Spleen (tissue), 11 donors: ENCODE measurements at regions not wholly inside any gene's neighbourhood (a gene's known extent, or its start where the extent isn't known, plus 50 kb on each side); places are given as distances from the start of the nearest gene placed in this dataset.

Experiments
- DNase-seq: peaks from one replicate; pipeline ENCODE4 v3.0.0-alpha.2; 2020
- H3K27ac ChIP-seq, 8 donors: fragments of 200-600 bp; sonication (generic) in 7 of 8; 1 replicate in 4 of 8; 2 replicates in 4 of 8; pipeline versions ENCODE4 v1.5.0 to v1.8.0; 2016 to 2021; ENCODE audit warnings: inconsistent platforms in 4 of 8, mild to moderate bottlenecking in 4 of 8, moderate library complexity in 1 of 8
- H3K27me3 ChIP-seq, 7 donors: fragments of 200-600 bp; sonication (generic) in 6 of 7; replicated peaks in 1 of 7; 1 replicate in 4 of 7; 2 replicates in 3 of 7; pipeline versions ENCODE4 v1.5.0 to v1.8.0; 2016 to 2021; ENCODE audit warnings: inconsistent platforms in 3 of 7, mild to moderate bottlenecking in 1 of 7
- H3K36me3 ChIP-seq, 6 donors: fragments of 200-600 bp; sonication (generic) in 5 of 6; 1 replicate in 4 of 6; 2 replicates in 2 of 6; pipeline versions ENCODE4 v1.5.0 to v1.8.0; 2016 to 2021; ENCODE audit warnings: inconsistent platforms in 2 of 6
- H3K4me1 ChIP-seq, 6 donors: fragments of 200-600 bp; sonication (generic) in 5 of 6; 1 replicate in 3 of 6; 2 replicates in 3 of 6; pipeline versions ENCODE4 v1.5.0 to v1.8.0; 2016 to 2021; ENCODE audit warnings: inconsistent platforms in 3 of 6
- H3K4me3 ChIP-seq, 8 donors: fragments of 200-600 bp; sonication (generic) in 7 of 8; 1 replicate in 4 of 8; 2 replicates in 4 of 8; pipeline versions ENCODE4 v1.5.0 to v1.8.0; 2016 to 2021; ENCODE audit warnings: inconsistent platforms in 4 of 8, mild to moderate bottlenecking in 4 of 8, moderate library complexity in 2 of 8
- H3K9me3 ChIP-seq, 8 donors: fragments of 200-600 bp; sonication (generic) in 7 of 8; 1 replicate in 4 of 8; 2 replicates in 4 of 8; pipeline versions ENCODE4 v1.5.0 to v1.8.0; 2016 to 2021; ENCODE audit warnings: inconsistent platforms in 4 of 8
- POLR2A ChIP-seq, 3 donors: fragments of 450-650 bp; IDR thresholded peaks; one replicate each; pipeline ENCODE4 v1.5.1; 2017; ENCODE audit warnings: antibody characterized with exemption in 3 of 3, mild to moderate bottlenecking in 1 of 3
- POLR2AphosphoS5 ChIP-seq, 3 donors: sonication (generic); formaldehyde crosslinking; IDR thresholded peaks; one replicate each; pipeline ENCODE4 v1.5.1; 2017; ENCODE audit warnings: antibody characterized with exemption in 3 of 3
- WGBS, 5 donors: extraction: QIAGEN DNeasy Blood & Tissue Kit in 3 of 5; methylation state at CpG; one replicate each; pipeline versions ENCODE4 v1.1.5 to v1.1.7; 2013 to 2018; 5-methylcytosine and 5-hydroxymethylcytosine counted together
- intact Hi-C: fragments of 100-400 bp; cut with DNase I; formaldehyde crosslinking; loops from one replicate; pipeline ENCODE4 v1.15.0; 2023; ENCODE audit warnings: low total_unique reads
- TF ChIP-seq, protein P1 (sequence below), 11 experiments: fragments of 200-600 bp in 7 of 11; fragments of 450-650 bp in 4 of 11; sonication (generic) in 4 of 11; IDR thresholded peaks in 8 of 11; conservative IDR thresholded peaks in 3 of 11; 1 replicate in 7 of 11; 2 replicates in 4 of 11; pipeline versions ENCODE4 v1.4.0 to v1.8.0; 2016 to 2021; ENCODE audit warnings: antibody characterized with exemption in 11 of 11, inconsistent platforms in 4 of 11, mild to moderate bottlenecking in 1 of 11
- donor health status: healthy with polysubstance abuse.
- donor health status: DM: no; HTN: no; CAD: no; lungs with moderate emphysema.
- donor health status: DM: no; HTN: no; CAD: no.
- donor health status: Bipolar disorder and iron deficiency.
- donor health status: healthy.
- donor health status: DM: no; HTN: no; CAD: no.
- donor health status: DM: yes; HTN: yes; CAD: no.

DNA sequence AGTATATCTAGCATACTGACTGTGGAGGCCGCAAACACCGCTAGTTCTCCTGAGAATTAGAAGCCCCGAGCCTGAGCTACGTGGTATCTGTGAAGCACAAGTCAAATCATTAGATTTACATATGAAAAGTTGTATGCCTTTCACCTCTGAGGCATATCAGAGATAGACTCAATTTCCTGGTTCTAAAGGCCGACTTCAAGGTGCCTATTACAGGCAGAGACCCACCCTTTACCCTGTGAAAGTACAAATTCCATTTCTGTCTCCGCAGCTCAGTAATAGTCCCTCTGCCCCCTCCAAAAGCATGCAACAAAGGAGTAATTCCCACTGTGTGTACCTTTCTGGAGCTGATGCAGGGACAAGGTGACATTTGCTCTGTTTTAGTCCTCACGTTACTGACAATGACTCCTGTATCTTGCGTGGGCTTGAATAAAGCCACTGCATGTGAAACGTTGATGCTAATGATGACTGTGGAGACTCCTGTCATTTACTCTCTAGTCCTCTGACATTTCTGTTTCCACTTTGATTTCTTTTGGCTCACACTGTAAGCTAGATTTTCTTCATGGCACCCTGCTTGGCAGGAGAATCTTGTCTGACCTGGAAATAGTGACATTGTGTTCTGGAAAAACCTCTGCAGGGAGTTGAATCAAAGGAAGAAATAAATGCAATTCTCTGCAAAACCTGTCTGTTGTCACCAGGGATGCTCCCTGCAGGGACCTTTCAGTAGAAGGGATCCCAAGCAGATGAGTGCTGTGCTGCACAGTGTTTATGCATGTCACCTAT is 273.2 kb upstream of the EMCN start:
- WGBS, 5 donors, result 77 to 91% (median 84%) methylated on average over 9 of the region's 9 CpGs
- DNase-seq, result no peak
- TF ChIP-seq POLR2A (IDR thresholded peaks at IDR 0.05) (no peak), POLR2AphosphoS5 (IDR thresholded peaks at IDR 0.05) (no peak)
- TF ChIP-seq, protein P1, sequence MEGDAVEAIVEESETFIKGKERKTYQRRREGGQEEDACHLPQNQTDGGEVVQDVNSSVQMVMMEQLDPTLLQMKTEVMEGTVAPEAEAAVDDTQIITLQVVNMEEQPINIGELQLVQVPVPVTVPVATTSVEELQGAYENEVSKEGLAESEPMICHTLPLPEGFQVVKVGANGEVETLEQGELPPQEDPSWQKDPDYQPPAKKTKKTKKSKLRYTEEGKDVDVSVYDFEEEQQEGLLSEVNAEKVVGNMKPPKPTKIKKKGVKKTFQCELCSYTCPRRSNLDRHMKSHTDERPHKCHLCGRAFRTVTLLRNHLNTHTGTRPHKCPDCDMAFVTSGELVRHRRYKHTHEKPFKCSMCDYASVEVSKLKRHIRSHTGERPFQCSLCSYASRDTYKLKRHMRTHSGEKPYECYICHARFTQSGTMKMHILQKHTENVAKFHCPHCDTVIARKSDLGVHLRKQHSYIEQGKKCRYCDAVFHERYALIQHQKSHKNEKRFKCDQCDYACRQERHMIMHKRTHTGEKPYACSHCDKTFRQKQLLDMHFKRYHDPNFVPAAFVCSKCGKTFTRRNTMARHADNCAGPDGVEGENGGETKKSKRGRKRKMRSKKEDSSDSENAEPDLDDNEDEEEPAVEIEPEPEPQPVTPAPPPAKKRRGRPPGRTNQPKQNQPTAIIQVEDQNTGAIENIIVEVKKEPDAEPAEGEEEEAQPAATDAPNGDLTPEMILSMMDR (IDR thresholded peaks at IDR 0.05 in 8 of 11, conservative IDR thresholded peaks at IDR 0.05 in 3 of 11), result no peak

GRCh38 chr4:100789991-100790390 is 272.2 kb upstream of the EMCN start:
- intact Hi-C loops, result no loop called here
- Histone ChIP-seq H3K9me3 (no peaks in the 10 kb centered on the region), H3K27me3 (no peaks in the 10 kb centered on the region), H3K36me3 (no peaks in the 10 kb centered on the region), H3K4me1 (no peaks in the 10 kb centered on the region), H3K4me3 (no peak overlapping the region), H3K27ac (no peak overlapping the region)
- TF ChIP-seq POLR2AphosphoS5 (IDR thresholded peaks at IDR 0.05) (no peak), POLR2A (IDR thresholded peaks at IDR 0.05) (no peak)
- TF ChIP-seq, protein P1 (IDR thresholded peaks at IDR 0.05 in 8 of 11, conservative IDR thresholded peaks at IDR 0.05 in 3 of 11), result no peak
- DNase-seq, result no peak

More for the DNA sequence above, 273.2 kb upstream of the EMCN start:
- no peak overlapping the region for H3K4me3 ChIP-seq
- H3K27ac ChIP-seq, result no peak overlapping the region
- H3K27me3 ChIP-seq, result no peaks in the 10 kb centered on the region
- intact Hi-C loops, result no loop called here
- H3K36me3 ChIP-seq, result no peaks in the 10 kb centered on the region
- no peaks in the 10 kb centered on the region for H3K9me3 ChIP-seq
- H3K4me1 ChIP-seq, result no peaks in the 10 kb centered on the region

DNA sequence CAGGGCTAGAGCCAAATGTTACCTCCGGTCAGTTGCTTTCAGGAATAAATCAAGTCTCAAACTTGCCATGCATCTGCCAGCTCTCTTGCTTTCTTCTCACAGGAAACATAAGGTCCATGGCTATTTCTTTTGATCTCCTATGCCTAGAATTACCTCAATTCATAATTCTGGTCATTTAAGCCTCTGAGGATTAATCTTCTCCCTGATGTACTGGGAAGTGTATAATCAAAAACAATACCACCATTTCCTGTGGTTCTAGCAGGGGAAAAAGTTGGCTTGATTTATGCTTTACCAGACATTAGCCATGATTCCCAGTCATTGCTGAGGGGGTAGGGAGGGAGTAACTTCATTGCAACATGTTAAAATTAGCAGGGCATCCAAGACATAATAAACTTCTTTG is 268.7 kb upstream of the EMCN start:
- DNase-seq, result no peak

GRCh38 chr4:100782356-100782755 is 264.5 kb upstream of the EMCN start:
- intact Hi-C loops, result no loop called here
- WGBS, 5 donors, result 25 to 60% (median 33%) methylated on average over 5 of the region's 5 CpGs
- Histone ChIP-seq H3K36me3 (no peaks in the 10 kb centered on the region), H3K27me3 (no peaks in the 10 kb centered on the region), H3K9me3 (peaks cover 0 to 8% (median 0%) of the 10 kb centered on the region in 8 donors), H3K4me1 (no peaks in the 10 kb centered on the region), H3K4me3 (no peak overlapping the region), H3K27ac (no peak overlapping the region)
- no peak for DNase-seq
- no peak for TF ChIP-seq POLR2AphosphoS5 (IDR thresholded peaks at IDR 0.05)
- TF ChIP-seq, protein P1 (IDR thresholded peaks at IDR 0.05 in 8 of 11, conservative IDR thresholded peaks at IDR 0.05 in 3 of 11), result no peak
- no peak for TF ChIP-seq POLR2A (IDR thresholded peaks at IDR 0.05)

More for the DNA sequence above, 268.7 kb upstream of the EMCN start:
- Histone ChIP-seq H3K9me3 (no peaks in the 10 kb centered on the region), H3K27ac (no peak overlapping the region), H3K4me3 (no peak overlapping the region), H3K4me1 (no peaks in the 10 kb centered on the region), H3K27me3 (no peaks in the 10 kb centered on the region), H3K36me3 (no peaks in the 10 kb centered on the region)
- intact Hi-C loops, result no loop called here
- no peak for TF ChIP-seq POLR2A (IDR thresholded peaks at IDR 0.05)
- TF ChIP-seq POLR2AphosphoS5 (IDR thresholded peaks at IDR 0.05), result no peak
- TF ChIP-seq, protein P1 (IDR thresholded peaks at IDR 0.05 in 8 of 11, conservative IDR thresholded peaks at IDR 0.05 in 3 of 11), result no peak
- 33 to 59% (median 46%) methylated on average over 1 of the region's 1 CpG for WGBS, 5 donors
